HL-60/S4 (cell line): ENCODE measurements at regions not wholly inside any gene's neighbourhood (a gene's known extent, or its start where the extent isn't known, plus 50 kb on each side); places are given as distances from the start of the nearest gene placed in this dataset.

ENCODE experiments used
- in situ Hi-C: fragments of 300-500 bp; cut with MboI; formaldehyde crosslinking; loops from 2 replicates; pipeline ENCODE4 v1.14.3; 2022; ENCODE audit warnings: low sequenced_read_pairs

GRCh38 chr3:57009802-57010201 is 50.7 kb upstream of the SPATA12 start:
- in situ Hi-C loops = no loop called here

DNA sequence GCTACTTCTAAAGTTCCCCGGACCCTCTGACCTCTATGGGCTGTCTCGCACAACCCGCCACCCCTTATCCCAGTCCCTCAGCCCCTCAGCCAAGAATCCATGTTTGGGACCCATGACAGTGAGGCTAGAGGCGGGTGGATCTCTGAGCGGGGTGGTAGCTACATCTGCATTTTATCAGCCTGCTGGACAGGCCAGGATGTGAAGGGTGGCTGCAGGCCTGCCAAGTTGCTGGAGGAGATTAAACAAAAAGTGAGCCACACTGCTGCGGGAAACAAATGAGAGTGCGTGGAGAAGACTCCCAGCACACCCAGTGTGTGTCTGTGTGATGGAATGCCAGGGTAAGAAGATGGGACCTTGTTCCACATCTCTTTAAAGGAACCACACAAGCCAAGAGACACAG is 51.1 kb upstream of the SPATA12 start:
- in situ Hi-C loops = no loop called here

GRCh38 chr3:57007521-57008460 is 52.7 kb upstream of the SPATA12 start:
- in situ Hi-C loops = no loop called here

GRCh38 chr3:57006949-57007419 is 53.5 kb upstream of the SPATA12 start:
- in situ Hi-C loops = no loop called here

- in situ Hi-C loops = no loop called here
Observed at GRCh38 chr3:57006179-57006657, 54.2 kb upstream of the SPATA12 start.

DNA sequence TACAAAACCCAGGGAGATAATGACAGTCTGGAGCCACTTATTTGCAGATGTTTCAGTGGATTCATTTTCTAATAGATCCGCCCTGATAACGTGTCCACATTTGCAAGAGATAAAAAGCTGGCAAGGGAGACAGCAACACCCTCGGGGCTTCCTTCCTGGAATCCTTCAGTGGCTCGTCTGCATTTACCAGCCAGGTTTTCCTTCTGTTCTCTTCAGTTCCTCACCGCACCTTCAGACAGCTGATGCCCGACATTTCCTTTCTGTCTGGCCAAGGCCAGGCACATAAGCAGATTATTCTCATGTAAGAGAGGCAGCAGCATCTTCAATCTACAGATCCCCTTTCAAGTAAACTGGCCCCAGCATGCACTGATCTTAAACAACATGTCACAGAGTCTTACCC is 56.2 kb upstream of the SPATA12 start:
- in situ Hi-C loops = no loop called here

DNA sequence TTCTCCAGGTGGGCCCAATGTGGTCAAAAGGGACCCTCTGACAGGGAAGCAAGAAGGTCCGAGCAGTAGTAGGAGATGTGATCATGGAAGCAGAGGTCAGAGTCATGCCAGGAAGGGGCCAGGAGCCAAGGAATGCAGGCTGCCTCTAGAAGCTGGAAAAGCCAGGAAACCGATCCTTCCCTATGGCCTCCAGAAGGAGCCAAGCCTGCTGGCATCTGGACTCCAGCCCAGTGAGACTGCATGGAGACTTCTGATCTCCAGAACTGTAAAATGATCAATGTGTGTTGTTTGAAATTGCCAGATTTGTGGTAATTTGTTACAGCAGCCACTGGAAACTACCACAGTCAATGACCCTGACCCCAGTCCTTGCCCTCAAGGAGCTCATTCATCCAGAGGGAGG is 56.8 kb upstream of the SPATA12 start:
- in situ Hi-C loops = no loop called here

- in situ Hi-C loops = no loop called here
Observed at GRCh38 chr3:57001356-57001755, 59.1 kb upstream of the SPATA12 start.

DNA sequence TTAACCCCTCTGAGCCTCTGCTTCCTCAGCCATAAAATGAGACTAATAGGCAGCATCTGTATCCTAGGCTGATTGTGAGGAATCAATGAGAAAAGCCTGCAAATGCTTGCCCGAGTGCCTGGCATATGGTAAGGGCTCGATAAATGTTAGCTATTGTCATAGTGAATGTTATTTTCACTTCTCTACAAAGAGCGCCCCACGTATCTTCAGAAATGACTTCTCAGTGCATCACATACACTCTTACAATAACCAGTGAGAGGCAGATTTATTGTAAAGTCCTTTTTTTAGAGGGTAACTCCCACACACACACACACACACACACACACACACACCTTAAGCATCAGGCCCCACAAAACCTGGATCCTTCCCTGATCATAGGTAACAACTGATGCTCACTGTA is 60.5 kb upstream of the SPATA12 start:
- in situ Hi-C loops = no loop called here

- in situ Hi-C loops = no loop called here
Observed at GRCh38 chr3:56999547-56999946, 60.9 kb upstream of the SPATA12 start.

DNA sequence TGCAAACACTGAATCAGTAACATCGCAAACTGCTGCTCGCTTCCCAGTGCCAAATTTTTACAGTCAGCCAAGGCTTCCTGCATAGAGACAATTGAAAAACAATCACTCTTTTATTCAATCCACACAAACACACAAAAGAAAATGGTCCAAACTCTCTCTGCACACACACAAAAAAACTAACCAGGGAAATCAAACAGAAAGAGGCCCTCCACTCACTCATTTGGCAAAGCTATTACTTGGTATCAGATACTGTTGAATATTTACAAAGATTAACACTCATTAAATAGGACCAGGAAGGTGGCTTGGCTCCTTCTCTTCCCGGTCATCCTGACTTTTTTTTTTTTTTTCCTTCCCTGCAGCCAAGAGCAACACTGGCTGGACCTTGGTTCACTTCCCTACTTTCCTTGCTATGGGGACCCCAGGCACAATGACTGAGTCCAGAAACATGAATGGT is 62.4 kb upstream of the SPATA12 start:
- in situ Hi-C loops = no loop called here

DNA sequence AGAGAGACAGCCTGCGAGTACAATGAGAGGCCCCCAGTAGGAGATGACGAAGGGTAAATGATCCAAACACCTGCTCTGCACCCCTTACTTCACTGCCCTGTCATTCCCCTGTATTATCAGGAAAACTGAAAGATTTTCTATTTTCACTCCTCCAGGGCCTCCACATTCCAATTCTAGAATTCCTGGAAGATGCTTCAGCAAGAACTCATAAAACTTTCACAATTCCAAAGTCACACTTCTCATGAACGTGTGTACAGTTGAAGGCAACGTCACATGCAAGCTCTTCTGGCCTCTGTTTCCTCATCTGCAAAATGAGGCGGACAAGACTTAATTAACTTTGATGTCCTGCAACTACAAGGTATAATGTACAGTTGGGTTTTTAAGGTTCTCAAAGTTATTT is 62.8 kb upstream of the SPATA12 start:
- in situ Hi-C loops = no loop called here

GRCh38 chr3:56997041-56997440 is 63.4 kb upstream of the SPATA12 start:
- in situ Hi-C loops = no loop called here

GRCh38 chr3:56994391-56994790 is 66.1 kb upstream of the SPATA12 start:
- in situ Hi-C loops = no loop called here

DNA sequence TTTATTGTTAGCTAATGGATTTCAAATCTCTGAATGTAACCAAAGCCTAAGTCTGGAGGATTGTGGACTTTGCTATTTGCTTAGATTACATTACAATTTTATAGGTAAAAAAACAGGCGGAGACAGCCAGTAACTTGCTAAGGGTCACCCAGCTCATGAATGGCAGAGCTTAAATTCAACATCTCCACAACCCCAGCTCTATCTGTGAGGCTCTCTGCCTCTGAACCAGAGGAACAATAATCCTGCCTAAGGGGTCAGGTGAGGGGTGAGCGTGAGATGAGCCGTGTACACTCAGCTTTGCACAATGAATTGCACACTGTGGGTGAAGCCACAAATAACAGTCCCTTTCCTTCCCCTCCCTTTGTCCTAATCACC is 69.8 kb upstream of the SPATA12 start:
- in situ Hi-C loops = no loop called here

DNA sequence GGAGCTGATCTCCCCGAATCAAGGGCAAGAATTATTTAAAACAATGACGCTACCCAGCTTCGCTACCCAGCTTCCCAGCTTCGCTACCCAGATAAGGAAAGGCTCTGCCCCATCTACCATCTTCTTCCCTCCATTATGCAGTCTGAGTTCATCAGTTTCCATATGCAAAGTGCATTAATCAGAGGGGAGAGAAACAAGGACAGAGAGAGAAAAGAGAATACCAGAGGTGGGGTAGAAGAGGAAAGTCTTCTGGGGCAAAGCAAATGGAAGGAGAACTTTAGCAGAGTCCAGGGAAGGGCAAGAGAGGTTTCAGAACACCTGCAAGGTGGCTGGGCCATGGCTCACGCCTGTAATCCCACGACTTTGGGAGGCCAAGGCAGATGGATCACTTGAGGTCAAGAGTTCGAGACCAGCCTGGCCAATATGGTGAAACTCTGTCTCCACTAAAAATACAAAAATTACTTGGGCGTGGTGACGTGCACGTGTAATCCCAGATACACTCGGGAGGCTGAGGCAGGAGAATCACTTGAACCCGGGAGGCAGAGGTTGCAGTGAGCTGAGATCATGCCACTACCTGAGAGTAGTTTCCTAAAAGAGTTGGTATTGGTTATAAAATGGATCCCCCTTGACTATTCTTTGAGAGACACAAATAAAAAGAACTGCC is 70.4 kb upstream of the SPATA12 start:
- in situ Hi-C loops = loop anchor here (10.0 kb wide), 1 partner anchor 275 kb away; no protein-coding TSS in a partner anchor

DNA sequence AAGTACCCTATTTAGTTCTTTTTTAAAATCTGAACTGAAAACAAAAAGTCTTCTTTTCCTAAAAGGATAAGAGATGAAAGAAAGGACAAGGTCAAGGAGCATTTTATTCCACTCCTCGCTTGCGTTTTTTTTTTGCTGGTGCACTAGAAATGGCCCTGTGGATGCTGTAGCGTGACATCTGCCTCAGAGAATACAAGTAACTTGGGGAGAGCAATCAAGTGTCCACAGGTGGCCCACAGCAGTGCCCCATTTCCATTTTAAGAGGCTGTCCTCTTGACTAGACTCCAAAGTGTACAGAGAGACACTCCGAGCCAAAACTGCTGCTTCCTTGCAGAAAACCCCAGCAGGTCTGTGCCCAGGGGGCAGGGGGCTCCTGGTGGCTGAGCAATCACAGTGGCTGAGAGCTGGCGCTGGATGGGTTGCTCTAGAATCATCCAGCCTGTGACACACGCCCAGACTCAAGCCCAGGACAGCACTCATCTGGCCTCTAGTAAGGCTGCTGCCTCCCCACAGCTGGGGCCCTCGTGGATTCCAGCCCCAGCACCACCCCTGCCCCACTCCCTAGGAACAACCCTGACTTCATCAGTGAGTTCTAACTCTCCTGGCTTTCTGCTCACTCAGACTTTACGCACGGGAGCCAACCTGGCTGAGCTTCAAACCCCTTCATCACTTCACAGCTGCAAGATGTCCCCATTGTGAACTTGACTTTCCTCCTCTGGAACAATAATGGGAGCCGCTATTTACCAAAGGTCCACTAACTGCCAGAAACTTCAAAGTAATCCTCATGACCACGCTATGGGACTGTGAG is 71.1 kb upstream of the SPATA12 start:
- in situ Hi-C loops = loop anchor here (10.0 kb wide), 1 partner anchor 275 kb away; no protein-coding TSS in a partner anchor

DNA sequence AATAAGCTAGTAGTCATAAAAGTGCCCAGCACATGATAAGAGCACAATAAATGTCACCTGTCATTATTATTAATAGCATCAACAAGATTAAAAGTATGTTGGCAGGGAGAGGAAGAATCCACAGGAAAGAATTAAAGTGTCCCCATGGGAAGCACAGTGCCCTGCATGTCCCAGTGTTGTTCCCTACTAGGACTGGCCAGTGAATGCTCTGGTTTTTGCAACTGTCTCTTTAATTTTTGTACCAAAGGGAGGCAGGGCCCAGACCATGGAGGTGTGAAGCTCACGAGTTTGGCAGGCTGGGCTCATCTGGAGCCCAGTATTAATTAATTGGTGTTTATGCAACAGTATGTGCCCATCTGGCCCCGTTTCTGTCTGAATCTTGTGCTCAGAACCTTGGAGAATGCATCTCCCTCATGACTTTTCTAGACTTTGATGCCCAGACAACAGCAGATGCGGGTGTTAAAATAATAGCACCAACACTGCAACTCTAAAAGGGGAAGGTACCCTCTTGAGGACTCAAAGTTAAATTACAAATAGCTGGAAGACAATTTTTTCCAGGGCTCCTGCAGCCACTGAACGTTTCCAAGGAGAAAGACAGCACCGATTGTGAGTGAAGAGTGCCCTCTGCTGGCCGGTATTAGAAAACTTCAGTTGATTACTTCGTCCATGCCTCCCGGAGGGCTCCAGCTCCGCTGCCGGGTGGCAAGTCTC is 71.9 kb upstream of the SPATA12 start:
- in situ Hi-C loops = loop anchor here (10.0 kb wide), 1 partner anchor 274 kb away; no protein-coding TSS in a partner anchor

DNA sequence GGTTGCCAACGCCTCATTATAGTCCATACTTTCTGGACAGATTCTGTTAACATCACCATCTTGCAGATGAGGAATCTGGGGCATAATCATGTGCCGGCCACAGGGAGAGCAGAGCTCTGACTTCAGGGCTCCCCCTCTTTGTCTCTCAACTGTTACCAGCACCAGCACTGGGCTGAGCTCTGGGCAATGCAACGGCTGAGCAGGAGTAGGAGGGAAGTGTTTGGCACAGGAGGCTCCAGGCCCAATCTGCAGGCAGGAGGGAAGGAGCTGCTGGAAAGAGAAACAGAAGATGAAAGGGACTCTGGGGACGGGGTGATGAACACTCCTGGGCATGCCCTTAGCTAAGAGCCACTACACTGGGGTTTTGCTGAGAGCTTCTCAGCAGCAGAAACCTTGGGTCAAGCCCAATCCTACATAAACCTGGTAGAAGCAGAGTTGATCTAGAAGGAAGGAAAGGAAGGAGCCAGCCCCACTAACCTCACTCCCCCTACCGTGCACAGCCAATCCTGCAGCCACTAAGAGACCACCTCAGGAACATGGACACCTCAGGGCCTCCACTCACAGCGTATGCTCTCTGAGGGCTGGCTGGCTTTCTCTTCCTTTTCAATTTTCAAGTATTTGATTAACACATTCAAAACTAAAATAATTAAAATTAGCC is 73.1 kb upstream of the SPATA12 start:
- in situ Hi-C loops = loop anchor here (10.0 kb wide), 1 partner anchor 273 kb away; no protein-coding TSS in a partner anchor

DNA sequence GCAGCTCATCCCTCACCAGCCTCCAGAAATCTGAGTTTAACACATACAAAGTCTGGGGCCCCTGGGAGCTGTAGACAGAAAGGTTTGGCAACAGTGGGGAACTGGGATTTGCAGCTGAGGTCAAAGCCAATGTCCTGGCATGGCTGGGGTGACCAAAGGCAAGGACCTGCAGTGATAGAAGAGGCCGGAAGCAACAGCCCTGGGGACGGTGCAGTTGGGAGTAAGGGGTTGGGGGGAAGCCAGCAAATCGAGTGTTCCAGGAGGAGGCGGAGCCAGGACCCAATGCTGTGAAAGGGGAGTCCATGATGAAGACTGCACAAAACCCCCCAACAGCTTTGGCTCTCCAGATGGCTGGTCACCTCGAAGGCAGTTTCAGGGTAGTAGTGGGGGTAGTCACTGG is 74.1 kb upstream of the SPATA12 start:
- in situ Hi-C loops = loop anchor here (10.0 kb wide), 1 partner anchor 272 kb away; no protein-coding TSS in a partner anchor
